SU-DHL-6 (cell line): ENCODE measurements at regions not wholly inside any gene's neighbourhood (a gene's known extent, or its start where the extent isn't known, plus 50 kb on each side); places are given as distances from the start of the nearest gene placed in this dataset.

Source experiments
- H2AFZ ChIP-seq: fragments of 200-600 bp; sonication (generic); 2 replicates; pipeline ENCODE4 v1.6.1; 2014; ENCODE audit warnings: low read depth, mild to moderate bottlenecking, moderate library complexity, mixed read lengths, antibody characterized with exemption, low read length; ENCODE audit not compliant: severe bottlenecking
- H3F3A ChIP-seq: fragments of 200-600 bp; shearing (Covaris generic); 2 replicates; pipeline ENCODE4 v1.6.0; 2016; ENCODE audit warnings: antibody characterized with exemption, mild to moderate bottlenecking; ENCODE audit not compliant: insufficient read depth
- H3K27ac ChIP-seq: fragments of 200-600 bp; sonication (generic); 2 replicates; pipeline ENCODE4 v1.5.1; 2016; ENCODE audit warnings: low read depth, mild to moderate bottlenecking, low read length, moderate library complexity, mixed read lengths
- H3K27me3 ChIP-seq: fragments of 200-600 bp; sonication (generic), shearing (Covaris generic); 2 replicates; pipeline ENCODE4 v1.6.0; 2014; ENCODE audit warnings: mild to moderate bottlenecking, low read length
- H3K36me3 ChIP-seq: fragments of 200-600 bp; sonication (generic); 2 replicates; pipeline ENCODE4 v1.6.1; 2014; ENCODE audit warnings: mild to moderate bottlenecking, low read length, mixed read lengths
- H3K4me2 ChIP-seq: fragments of 300-600, 200-600 bp; shearing (Covaris generic), sonication (generic); 2 replicates; pipeline ENCODE4 v1.6.0; 2014; ENCODE audit warnings: low read length, low read depth, mild to moderate bottlenecking; ENCODE audit not compliant: poor library complexity, severe bottlenecking
- H3K4me3 ChIP-seq: fragments of 200-600 bp; sonication (generic); 2 replicates; pipeline ENCODE4 v1.5.1; 2014; ENCODE audit warnings: antibody characterized with exemption, low read length, mild to moderate bottlenecking, mixed read lengths; ENCODE audit not compliant: insufficient read depth, poor library complexity, severe bottlenecking
- H3K79me2 ChIP-seq: fragments of 200-600 bp; sonication (generic); 2 replicates; pipeline ENCODE4 v1.6.1; 2014; ENCODE audit warnings: mild to moderate bottlenecking, low read length, moderate library complexity; ENCODE audit not compliant: insufficient read depth
- H3K9ac ChIP-seq: fragments of 200-600 bp; sonication (generic); 2 replicates; pipeline ENCODE4 v1.7.0; 2014; ENCODE audit warnings: mild to moderate bottlenecking, low read length
- H3K9me2 ChIP-seq: fragments of 200-600 bp; sonication (generic); replicated peaks from 2 replicates; pipeline ENCODE4 v1.6.1; 2014; ENCODE audit warnings: low read length; ENCODE audit not compliant: insufficient read depth
- H3K9me3 ChIP-seq: fragments of 200-600 bp; sonication (generic); 2 replicates; pipeline ENCODE4 v1.6.1; 2014; ENCODE audit warnings: low read length, mixed read lengths; ENCODE audit not compliant: insufficient read depth
- H4K20me1 ChIP-seq: fragments of 200-600 bp; sonication (generic); 2 replicates; pipeline ENCODE4 v1.6.1; 2014; ENCODE audit warnings: low read depth, mild to moderate bottlenecking, antibody characterized with exemption, low read length, moderate library complexity, mixed read lengths
- CTCF ChIP-seq: fragments of 200-600 bp; sonication (generic); IDR thresholded peaks from one replicate; pipeline ENCODE4 v1.5.1; 2017; ENCODE audit warnings: antibody characterized with exemption, mild to moderate bottlenecking, low read length, moderate library complexity; ENCODE audit not compliant: insufficient read depth, poor library complexity, severe bottlenecking
- EZH2phosphoT487 ChIP-seq: fragments of 200-600 bp; sonication (generic), shearing (Covaris generic); conservative IDR thresholded peaks from 2 replicates; pipeline ENCODE4 v1.6.1; 2018; ENCODE audit warnings: mild to moderate bottlenecking, antibody characterized with exemption, low read length, moderate library complexity, mixed read lengths

- Histone ChIP-seq H3K9ac (no peak overlapping the region), H3K9me3 (no peaks in the 10 kb centered on the region), H3K4me3 (no peak overlapping the region), H3K27ac (no peak overlapping the region), H3F3A (no peaks in the 10 kb centered on the region), H4K20me1 (no peaks in the 10 kb centered on the region), H3K36me3 (no peaks in the 10 kb centered on the region), H3K27me3 (no peaks in the 10 kb centered on the region), H3K4me2 (no peak overlapping the region), H3K79me2 (no peaks in the 10 kb centered on the region), H2AFZ (no peak overlapping the region), H3K9me2 (no peaks in the 10 kb centered on the region)
- no peak for TF ChIP-seq EZH2phosphoT487
- no peak for TF ChIP-seq CTCF
Observed at GRCh38 chr7:24366876-24367275, 82.9 kb downstream of the NPY start.

GRCh38 chr7:24368161-24368560 is 84.2 kb downstream of the NPY start:
- no peaks in the 10 kb centered on the region for H3K79me2 ChIP-seq
- no peak overlapping the region for H3K4me3 ChIP-seq
- H4K20me1 ChIP-seq, result no peaks in the 10 kb centered on the region
- no peak overlapping the region for H3K9ac ChIP-seq
- H3F3A ChIP-seq, result no peaks in the 10 kb centered on the region
- H3K27ac ChIP-seq, result no peak overlapping the region
- H3K36me3 ChIP-seq, result no peaks in the 10 kb centered on the region
- no peaks in the 10 kb centered on the region for H3K9me2 ChIP-seq
- no peak for TF ChIP-seq CTCF
- no peak for TF ChIP-seq EZH2phosphoT487
- no peak overlapping the region for H3K4me2 ChIP-seq
- H3K9me3 ChIP-seq, result no peaks in the 10 kb centered on the region
- H3K27me3 ChIP-seq, result no peaks in the 10 kb centered on the region
- no peak overlapping the region for H2AFZ ChIP-seq

- H3K4me3 ChIP-seq, result no peak overlapping the region
- H3K9me2 ChIP-seq, result no peaks in the 10 kb centered on the region
- no peaks in the 10 kb centered on the region for H3K36me3 ChIP-seq
- no peaks in the 10 kb centered on the region for H3K9me3 ChIP-seq
- no peaks in the 10 kb centered on the region for H3F3A ChIP-seq
- H3K4me2 ChIP-seq, result no peak overlapping the region
- H3K27ac ChIP-seq, result no peak overlapping the region
- H3K9ac ChIP-seq, result no peak overlapping the region
- no peaks in the 10 kb centered on the region for H4K20me1 ChIP-seq
- no peaks in the 10 kb centered on the region for H3K79me2 ChIP-seq
- TF ChIP-seq EZH2phosphoT487 (no peak), CTCF (no peak)
- no peaks in the 10 kb centered on the region for H3K27me3 ChIP-seq
- H2AFZ ChIP-seq, result no peak overlapping the region
Observed at GRCh38 chr7:24370541-24370940, 86.6 kb downstream of the NPY start.
